Natural killer cell (primary cell): ENCODE measurements at regions not wholly inside any gene's neighbourhood (a gene's known extent, or its start where the extent isn't known, plus 50 kb on each side); places are given as distances from the start of the nearest gene placed in this dataset.

Source experiments
- ATAC-seq, 3 donors: fragments of 150-1000 bp in 2 of 3; fragments of 200-7000 bp in 1 of 3; cut with Tn5 transposase; 1 replicate in 1 of 3; 2 replicates in 2 of 3; pipeline ENCODE4 v1.10.0; 2021; ENCODE audit warnings: mild to moderate bottlenecking in 2 of 3, moderate library complexity in 2 of 3
- DNase-seq, 2 donors: peaks; one replicate each; pipeline versions ENCODE4 v3.0.0 to v3.0.0-alpha.2; 2013 to 2021; ENCODE audit warnings: mixed read lengths in 1 of 2
- H3K27ac ChIP-seq: one replicate; pipeline ENCODE4 v1.5.1; 2013; ENCODE audit warnings: mild to moderate bottlenecking, low read length
- H3K27me3 ChIP-seq: one replicate; pipeline ENCODE4 v1.6.1; 2013; ENCODE audit warnings: low read length; ENCODE audit not compliant: control insufficient read depth, insufficient read depth
- H3K36me3 ChIP-seq: one replicate; pipeline ENCODE4 v1.6.1; 2013; ENCODE audit warnings: low read length; ENCODE audit not compliant: control insufficient read depth, insufficient read depth
- H3K4me1 ChIP-seq: one replicate; pipeline ENCODE4 v1.6.1; 2013; ENCODE audit warnings: low read length; ENCODE audit not compliant: control insufficient read depth, insufficient read depth
- H3K4me3 ChIP-seq: one replicate; pipeline ENCODE4 v1.5.1; 2013; ENCODE audit warnings: low read length
- H3K9me3 ChIP-seq: one replicate; pipeline ENCODE4 v1.6.1; 2013; ENCODE audit warnings: low read length; ENCODE audit not compliant: control insufficient read depth, insufficient read depth
- H3K27ac Mint-ChIP-seq, 2 donors: one replicate each; pipeline ENCODE4 v1.8.0; 2022; ENCODE audit warnings: mild to moderate bottlenecking in 2 of 2, mixed read lengths in 2 of 2, moderate library complexity in 1 of 2
- H3K27me3 Mint-ChIP-seq, 2 donors: one replicate each; pipeline ENCODE4 v1.8.0; 2022; ENCODE audit warnings: low read depth in 2 of 2, mixed read lengths in 2 of 2
- H3K36me3 Mint-ChIP-seq: one replicate; pipeline ENCODE4 v1.8.0; 2022; ENCODE audit warnings: mixed read lengths
- H3K4me1 Mint-ChIP-seq, 2 donors: one replicate each; pipeline ENCODE4 v1.8.0; 2022; ENCODE audit warnings: mixed read lengths in 2 of 2
- H3K4me3 Mint-ChIP-seq: one replicate; pipeline ENCODE4 v1.8.0; 2022; ENCODE audit warnings: mild to moderate bottlenecking, moderate library complexity, mixed read lengths
- H3K9me3 Mint-ChIP-seq, 2 donors: one replicate each; pipeline ENCODE4 v1.8.0; 2022; ENCODE audit warnings: mixed read lengths in 2 of 2
- CTCF ChIP-seq: fragments of 200-600 bp; IDR thresholded peaks from one replicate; pipeline ENCODE4 v1.8.0; 2022; ENCODE audit warnings: antibody characterized with exemption
- WGBS: methylation state at CpG from one replicate; pipeline ENCODE4 v1.1.7; 2013; ENCODE audit warnings: missing lambda C conversion rate; ENCODE audit not compliant: insufficient coverage; 5-methylcytosine and 5-hydroxymethylcytosine counted together
- intact Hi-C: fragments of 100-400 bp; cut with micrococcal nuclease; formaldehyde crosslinking; loops from one replicate; pipeline ENCODE4 v1.14.2; 2022

DNA sequence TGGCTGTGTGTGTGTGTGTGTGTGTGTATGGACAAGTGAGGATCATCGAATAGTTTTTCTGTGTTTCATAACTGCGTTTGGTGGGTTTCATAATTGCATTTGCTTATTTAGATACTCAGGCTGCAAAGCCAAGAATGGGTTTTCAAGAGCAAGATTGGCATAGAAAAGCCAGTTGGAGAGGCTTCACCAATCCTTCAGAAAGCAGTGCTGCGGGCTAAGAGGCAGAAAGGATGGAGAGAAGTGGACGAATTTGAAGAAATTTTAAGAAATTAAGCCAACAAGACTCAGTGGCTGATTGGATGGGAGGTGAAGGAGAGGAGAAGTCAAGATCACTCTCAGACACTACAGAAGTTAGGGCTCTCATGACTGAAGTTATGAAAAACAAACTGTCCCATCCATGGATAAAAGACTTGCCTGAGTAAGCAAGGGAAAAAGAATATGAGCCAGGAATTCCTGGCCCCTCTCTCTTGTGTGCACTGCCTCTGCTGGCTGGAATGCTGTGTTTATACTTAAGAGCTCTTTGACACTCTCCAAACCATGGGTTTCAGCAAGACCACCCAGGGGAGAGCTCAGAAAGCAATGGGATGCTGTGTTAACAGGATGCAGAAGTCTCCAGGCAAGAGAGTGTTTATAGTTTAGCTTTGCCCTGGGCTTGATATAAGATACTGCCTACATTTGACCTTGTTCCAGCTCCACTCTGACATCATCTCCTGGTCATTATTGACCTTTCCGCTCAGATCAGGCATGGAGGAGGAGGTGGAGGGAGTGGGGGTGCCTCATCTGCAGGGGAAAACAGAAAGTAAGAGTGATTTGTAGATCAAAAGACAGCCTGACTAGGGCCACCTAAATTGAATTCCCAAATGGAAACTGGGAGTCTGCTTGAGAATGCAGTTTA is 232.0 kb upstream of the PLXNA2 start:
- no peaks in the 10 kb centered on the region for H3K36me3 Mint-ChIP-seq
- Histone ChIP-seq H3K4me3 (no peak overlapping the region), H3K27ac (no peak overlapping the region), H3K27me3 (no peaks in the 10 kb centered on the region), H3K9me3 (no peaks in the 10 kb centered on the region), H3K36me3 (no peaks in the 10 kb centered on the region), H3K4me1 (no peaks in the 10 kb centered on the region)
- DNase-seq (no peak), ATAC-seq (no peak)
- H3K4me3 Mint-ChIP-seq: no peak overlapping the region
- no peaks in the 10 kb centered on the region for H3K9me3 Mint-ChIP-seq
- H3K4me1 Mint-ChIP-seq: no peaks in the 10 kb centered on the region
- no peak overlapping the region for H3K27ac Mint-ChIP-seq
- intact Hi-C loops: no loop called here
- H3K27me3 Mint-ChIP-seq: peaks cover 0 to 2% of the 10 kb centered on the region in 2 donors
- 94% methylated on average over 5 of the region's 5 CpGs for WGBS
- no peak for TF ChIP-seq CTCF

DNA sequence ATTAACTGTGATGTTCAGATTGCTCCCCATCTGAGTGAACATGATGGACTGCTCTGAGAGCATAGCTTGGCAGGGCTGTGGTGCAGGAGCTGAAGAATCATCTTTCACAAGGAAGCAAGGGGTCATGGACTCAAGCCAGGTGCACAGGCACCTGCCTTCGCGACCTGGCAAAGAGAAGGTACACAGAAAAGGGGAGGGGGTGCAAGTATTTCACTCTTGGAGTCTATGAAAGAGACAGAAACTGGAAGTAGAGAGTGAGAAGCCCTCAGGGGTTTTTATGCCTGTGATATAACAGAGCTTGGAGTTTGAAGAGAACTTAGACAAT is 232.6 kb upstream of the PLXNA2 start:
- Mint-ChIP-seq H3K27ac (no peak overlapping the region), H3K9me3 (no peaks in the 10 kb centered on the region)
- no peak for ATAC-seq

GRCh38 chr1:208479435-208479834 is 235.3 kb upstream of the PLXNA2 start:
- Histone ChIP-seq H3K27me3 (no peaks in the 10 kb centered on the region), H3K4me3 (no peak overlapping the region), H3K9me3 (no peaks in the 10 kb centered on the region), H3K27ac (no peak overlapping the region), H3K4me1 (no peaks in the 10 kb centered on the region), H3K36me3 (no peaks in the 10 kb centered on the region)
- no peaks in the 10 kb centered on the region for H3K4me1 Mint-ChIP-seq
- H3K9me3 Mint-ChIP-seq: peaks cover 0 to 2% of the 10 kb centered on the region in 2 donors
- no peak for DNase-seq
- intact Hi-C loops: no loop called here
- H3K36me3 Mint-ChIP-seq: no peaks in the 10 kb centered on the region
- H3K27ac Mint-ChIP-seq: no peak overlapping the region
- TF ChIP-seq CTCF: no peak
- 92% methylated on average over 7 of the region's 7 CpGs for WGBS
- H3K4me3 Mint-ChIP-seq: no peak overlapping the region
- ATAC-seq: no peak
- H3K27me3 Mint-ChIP-seq: peaks cover 0 to 2% of the 10 kb centered on the region in 2 donors

More for the DNA sequence above, 232.6 kb upstream of the PLXNA2 start:
- H3K4me1 ChIP-seq: no peaks in the 10 kb centered on the region
- no peaks in the 10 kb centered on the region for H3K36me3 ChIP-seq
- TF ChIP-seq CTCF: no peak
- intact Hi-C loops: no loop called here
- Mint-ChIP-seq H3K4me1 (no peaks in the 10 kb centered on the region), H3K27me3 (peaks cover 0 to 2% of the 10 kb centered on the region in 2 donors), H3K4me3 (no peak overlapping the region), H3K36me3 (no peaks in the 10 kb centered on the region)
- no peak overlapping the region for H3K27ac ChIP-seq
- no peaks in the 10 kb centered on the region for H3K27me3 ChIP-seq
- DNase-seq: no peak
- no peak overlapping the region for H3K4me3 ChIP-seq
- H3K9me3 ChIP-seq: no peaks in the 10 kb centered on the region
- 100% methylated on average over 2 of the region's 2 CpGs for WGBS

- intact Hi-C loops: no loop called here
- H3K4me3 ChIP-seq: no peak overlapping the region
- H3K36me3 Mint-ChIP-seq: no peaks in the 10 kb centered on the region
- WGBS: 79% methylated on average over 3 of the region's 3 CpGs
- H3K27ac ChIP-seq: no peak overlapping the region
- H3K27me3 ChIP-seq: no peaks in the 10 kb centered on the region
- no peaks in the 10 kb centered on the region for H3K27me3 Mint-ChIP-seq
- ATAC-seq (no peak), DNase-seq (no peak)
- H3K4me1 Mint-ChIP-seq: no peaks in the 10 kb centered on the region
- no peak for TF ChIP-seq CTCF
- H3K27ac Mint-ChIP-seq: no peak overlapping the region
- no peaks in the 10 kb centered on the region for H3K36me3 ChIP-seq
- H3K9me3 Mint-ChIP-seq: peaks cover 2 to 5% of the 10 kb centered on the region in 2 donors
- H3K4me3 Mint-ChIP-seq: no peak overlapping the region
- H3K4me1 ChIP-seq: no peaks in the 10 kb centered on the region
- no peaks in the 10 kb centered on the region for H3K9me3 ChIP-seq
These were observed 241.3 kb upstream of the PLXNA2 start for GRCh38 chr1:208485512-208485911.
